ENCODE measurements at regions not wholly inside any gene's neighbourhood (a gene's known extent, or its start where the extent isn't known, plus 50 kb on each side); places are given as distances from the start of the nearest gene placed in this dataset.

DNA sequence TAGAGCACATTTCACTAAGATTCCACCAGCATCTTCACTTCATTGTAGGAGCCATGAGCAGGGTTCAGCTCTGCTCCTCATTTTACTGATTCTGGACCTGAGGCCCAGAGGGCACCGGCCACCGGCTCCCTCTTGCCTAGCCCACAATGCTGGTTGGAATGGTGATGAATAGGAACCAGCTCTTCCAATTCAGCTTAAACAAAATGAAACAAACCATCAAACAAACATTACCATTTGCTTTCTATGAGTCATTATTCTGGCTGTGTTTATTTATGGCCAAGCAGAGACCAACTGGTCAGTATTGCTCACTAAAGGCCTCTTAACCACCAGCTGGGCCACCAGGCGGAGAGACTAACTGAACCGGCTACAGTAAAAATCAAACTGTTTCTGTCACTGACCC, 176.7 kb downstream of the MTX2 start:
- Mint-ChIP-seq H3K9me3 (no peaks in the 10 kb centered on the region), H3K4me3 (no peak overlapping the region), H3K27me3 (ENCODE audit: low read depth) (peaks cover 21% of the 10 kb centered on the region), H3K36me3 (ENCODE audit: low read depth) (no peaks in the 10 kb centered on the region), H3K27ac (ENCODE audit: unreplicated experiment) (no peak overlapping the region), H3K4me1 (no peaks in the 10 kb centered on the region)
- DNase-seq (ENCODE audit: low read depth, low spot score), result no peak
- TF ChIP-seq, protein P1, sequence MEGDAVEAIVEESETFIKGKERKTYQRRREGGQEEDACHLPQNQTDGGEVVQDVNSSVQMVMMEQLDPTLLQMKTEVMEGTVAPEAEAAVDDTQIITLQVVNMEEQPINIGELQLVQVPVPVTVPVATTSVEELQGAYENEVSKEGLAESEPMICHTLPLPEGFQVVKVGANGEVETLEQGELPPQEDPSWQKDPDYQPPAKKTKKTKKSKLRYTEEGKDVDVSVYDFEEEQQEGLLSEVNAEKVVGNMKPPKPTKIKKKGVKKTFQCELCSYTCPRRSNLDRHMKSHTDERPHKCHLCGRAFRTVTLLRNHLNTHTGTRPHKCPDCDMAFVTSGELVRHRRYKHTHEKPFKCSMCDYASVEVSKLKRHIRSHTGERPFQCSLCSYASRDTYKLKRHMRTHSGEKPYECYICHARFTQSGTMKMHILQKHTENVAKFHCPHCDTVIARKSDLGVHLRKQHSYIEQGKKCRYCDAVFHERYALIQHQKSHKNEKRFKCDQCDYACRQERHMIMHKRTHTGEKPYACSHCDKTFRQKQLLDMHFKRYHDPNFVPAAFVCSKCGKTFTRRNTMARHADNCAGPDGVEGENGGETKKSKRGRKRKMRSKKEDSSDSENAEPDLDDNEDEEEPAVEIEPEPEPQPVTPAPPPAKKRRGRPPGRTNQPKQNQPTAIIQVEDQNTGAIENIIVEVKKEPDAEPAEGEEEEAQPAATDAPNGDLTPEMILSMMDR (conservative IDR thresholded peaks at IDR 0.05), result no peak

DNA sequence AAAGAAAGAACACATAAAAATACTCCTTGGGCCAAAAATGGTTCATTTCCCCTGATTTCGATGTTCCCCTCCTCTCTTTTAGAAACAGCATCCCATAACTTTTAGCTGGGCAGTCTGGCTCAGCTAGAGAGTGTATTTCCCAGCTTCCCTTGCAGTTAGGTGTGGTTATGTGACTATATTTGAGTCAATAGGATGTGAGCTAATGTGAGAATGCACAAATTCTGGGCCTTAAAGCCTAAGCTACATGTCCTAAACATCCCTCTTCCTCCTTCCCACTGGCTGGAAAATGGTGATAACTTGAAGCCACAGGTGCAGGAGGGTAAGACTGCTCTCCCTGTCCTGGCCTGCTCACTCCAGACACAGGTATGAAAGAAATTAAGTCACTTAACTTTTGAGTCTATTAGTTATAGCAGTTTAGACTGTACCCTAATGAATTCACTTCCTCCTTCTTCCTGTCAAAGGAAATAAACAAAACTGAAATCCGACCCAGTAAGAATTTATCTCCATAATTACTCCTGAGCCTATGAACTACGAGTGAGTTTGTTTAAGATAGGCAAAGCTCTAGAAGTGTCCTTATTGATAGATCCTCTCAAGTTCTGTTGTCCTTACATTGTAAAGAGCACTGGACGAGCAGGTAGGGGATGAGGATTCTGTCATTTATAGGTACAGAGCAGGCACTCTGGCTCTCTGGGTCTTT, 177.6 kb downstream of the MTX2 start:
- H3K27ac Mint-ChIP-seq (ENCODE audit: unreplicated experiment), result no peak overlapping the region
- no peaks in the 10 kb centered on the region for H3K36me3 Mint-ChIP-seq (ENCODE audit: low read depth)
- no peak overlapping the region for H3K4me3 Mint-ChIP-seq
- TF ChIP-seq, protein P1 (conservative IDR thresholded peaks at IDR 0.05), result no peak
- no peaks in the 10 kb centered on the region for H3K4me1 Mint-ChIP-seq
- peaks cover 22% of the 10 kb centered on the region for H3K27me3 Mint-ChIP-seq (ENCODE audit: low read depth)
- no peaks in the 10 kb centered on the region for H3K9me3 Mint-ChIP-seq
- no peak for DNase-seq (ENCODE audit: low read depth, low spot score)

DNA sequence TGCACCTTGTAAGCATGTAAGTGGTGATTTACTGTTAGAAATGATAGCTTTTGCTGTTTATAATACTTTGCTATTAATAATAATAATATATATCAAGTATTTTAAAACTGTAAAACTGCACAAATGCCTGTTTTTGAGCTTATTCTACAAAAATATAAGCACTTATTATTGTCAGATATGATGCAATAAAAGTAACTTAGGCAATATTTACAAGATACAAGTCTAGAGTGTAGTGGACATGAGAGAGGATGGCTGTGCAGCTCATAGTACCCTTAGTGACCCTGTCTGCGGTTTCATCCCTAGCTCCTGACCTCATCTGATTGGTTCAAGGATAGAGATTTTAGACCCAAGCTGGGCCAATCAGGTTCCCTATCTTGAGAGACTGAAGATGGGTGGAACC, 178.4 kb downstream of the MTX2 start:
- Mint-ChIP-seq H3K27me3 (ENCODE audit: low read depth) (peaks cover 25% of the 10 kb centered on the region), H3K9me3 (no peaks in the 10 kb centered on the region), H3K4me1 (no peaks in the 10 kb centered on the region), H3K4me3 (no peak overlapping the region), H3K27ac (ENCODE audit: unreplicated experiment) (no peak overlapping the region), H3K36me3 (ENCODE audit: low read depth) (no peaks in the 10 kb centered on the region)
- TF ChIP-seq, protein P1 (conservative IDR thresholded peaks at IDR 0.05), result no peak
- DNase-seq (ENCODE audit: low read depth, low spot score), result no peak

DNA sequence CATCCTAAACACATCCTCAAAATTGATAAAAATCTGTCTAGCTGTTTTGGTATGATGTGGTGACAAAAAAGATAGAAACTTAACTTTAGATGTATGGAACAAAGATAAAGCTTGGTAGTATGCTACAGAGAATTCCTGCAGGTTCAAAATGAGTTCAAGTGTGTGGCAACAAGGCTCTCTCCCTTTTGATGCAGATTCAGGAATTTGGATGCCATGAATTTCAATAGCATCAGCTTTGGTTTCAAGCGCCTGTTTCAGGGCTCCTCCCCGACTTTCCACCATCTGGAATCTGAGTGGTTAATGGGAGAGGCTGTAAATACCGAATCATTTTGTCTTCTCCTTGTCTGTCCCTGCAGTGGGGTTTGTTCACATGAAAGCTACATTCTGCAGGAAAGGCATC, 180.6 kb downstream of the MTX2 start:
- TF ChIP-seq, protein P1 (conservative IDR thresholded peaks at IDR 0.05), result no peak
- Mint-ChIP-seq H3K9me3 (no peaks in the 10 kb centered on the region), H3K27ac (ENCODE audit: unreplicated experiment) (no peak overlapping the region), H3K4me1 (peaks cover 2% of the 10 kb centered on the region), H3K4me3 (no peak overlapping the region), H3K27me3 (ENCODE audit: low read depth) (peaks cover 46% of the 10 kb centered on the region), H3K36me3 (ENCODE audit: low read depth) (no peaks in the 10 kb centered on the region)
- no peak for DNase-seq (ENCODE audit: low read depth, low spot score)

- Mint-ChIP-seq H3K27me3 (ENCODE audit: low read depth) (peaks cover 64% of the 10 kb centered on the region), H3K36me3 (ENCODE audit: low read depth) (no peaks in the 10 kb centered on the region), H3K4me1 (peaks cover 5% of the 10 kb centered on the region), H3K27ac (ENCODE audit: unreplicated experiment) (no peak overlapping the region), H3K4me3 (no peak overlapping the region), H3K9me3 (no peaks in the 10 kb centered on the region)
- DNase-seq (ENCODE audit: low read depth, low spot score), result no peak
- TF ChIP-seq, protein P1 (conservative IDR thresholded peaks at IDR 0.05), result no peak
Observed at GRCh38 chr2:176453784-176454183, 184.5 kb downstream of the MTX2 start.

Data from neural crest cell (in vitro differentiated cells).